GM12873 (cell line): ENCODE measurements at regions not wholly inside any gene's neighbourhood (a gene's known extent, or its start where the extent isn't known, plus 50 kb on each side); places are given as distances from the start of the nearest gene placed in this dataset.

Source experiments
- CTCF ChIP-seq: IDR thresholded peaks from 2 replicates; pipeline ENCODE4 v1.5.1; 2012; ENCODE audit warnings: low read depth, mild to moderate bottlenecking, moderate library complexity, low read length, control low read depth; ENCODE audit not compliant: insufficient read depth; ENCODE audit errors: missing control alignments

- no peak for TF ChIP-seq CTCF
These were observed 244.3 kb downstream of the ETAA1 start for GRCh38 chr2:67641312-67642045.

- TF ChIP-seq CTCF = no peak
These were observed 244.9 kb downstream of the ETAA1 start for GRCh38 chr2:67642046-67642382.

GRCh38 chr2:67642961-67643360 is 245.8 kb downstream of the ETAA1 start:
- no peak for TF ChIP-seq CTCF

GRCh38 chr2:67645280-67646138 is 248.4 kb downstream of the ETAA1 start:
- no peak for TF ChIP-seq CTCF

- TF ChIP-seq CTCF = no peak
These were observed 249.7 kb downstream of the ETAA1 start for GRCh38 chr2:67646714-67647333.

- no peak for TF ChIP-seq CTCF
These were observed 252.5 kb downstream of the ETAA1 start for GRCh38 chr2:67649331-67650261.
